Caco-2 (cell line): ENCODE measurements at regions not wholly inside any gene's neighbourhood (a gene's known extent, or its start where the extent isn't known, plus 50 kb on each side); places are given as distances from the start of the nearest gene placed in this dataset.

ENCODE experiments used
- BruUV-seq: library from RNA; stranded (reverse); fragments of 400-500 nt; replicated peaks from 2 replicates; lab custom pipeline; 2021; lab: Mats Ljungman, UMichigan
- CTCF ChIA-PET: fragments of 300-600 bp; sonication (Branson Sonifier 250); formaldehyde crosslinking; loops from one replicate; lab custom pipeline; 2022; ENCODE audit warnings: antibody characterized with exemption; lab: Charles Lee
- POLR2A ChIA-PET: fragments of 300-600 bp; sonication (Branson Sonifier 250); formaldehyde crosslinking; loops from one replicate; lab custom pipeline; 2022; ENCODE audit warnings: antibody characterized with exemption; lab: Charles Lee
- DNase-seq, 2 experiments: peaks; one replicate each; pipeline versions ENCODE4 v3.0.0 to v3.0.0-alpha.2; 2020 to 2022
- H3K27me3 ChIP-seq: replicated peaks from 2 replicates; pipeline ENCODE4 v1.6.0; 2011; ENCODE audit warnings: low read length; ENCODE audit not compliant: control insufficient read depth, insufficient read depth
- H3K36me3 ChIP-seq: 2 replicates; pipeline ENCODE4 v1.5.1; 2011; ENCODE audit warnings: low read length; ENCODE audit not compliant: control insufficient read depth, insufficient read depth
- H3K4me1 ChIP-seq: fragments of 250-450 bp; sonication (Bioruptor Pico); 2 replicates; pipeline ENCODE4 v1.5.1; 2020; ENCODE audit warnings: mild to moderate bottlenecking
- H3K4me3 ChIP-seq: 2 replicates; pipeline ENCODE4 v1.5.1; 2011; ENCODE audit warnings: low read depth, mild to moderate bottlenecking, control low read depth, low read length
- H3K9me3 ChIP-seq: fragments of 250-450 bp; sonication (Bioruptor Pico); 2 replicates; pipeline ENCODE4 v1.5.1; 2020; ENCODE audit warnings: mild to moderate bottlenecking, moderate library complexity
- H3K27ac Mint-ChIP-seq: one replicate; pipeline ENCODE4 v1.8.0; 2022; ENCODE audit warnings: mixed read lengths; ENCODE audit not compliant: unreplicated experiment
- H3K27me3 Mint-ChIP-seq: one replicate; pipeline ENCODE4 v1.8.0; 2022; ENCODE audit warnings: mixed read lengths; ENCODE audit not compliant: insufficient read depth, unreplicated experiment
- H3K36me3 Mint-ChIP-seq: one replicate; pipeline ENCODE4 v1.8.0; 2022; ENCODE audit warnings: mild to moderate bottlenecking, mixed read lengths; ENCODE audit not compliant: insufficient read depth, unreplicated experiment
- H3K4me1 Mint-ChIP-seq: one replicate; pipeline ENCODE4 v1.8.0; 2022; ENCODE audit warnings: low read depth, mixed read lengths; ENCODE audit not compliant: unreplicated experiment
- H3K4me3 Mint-ChIP-seq: one replicate; pipeline ENCODE4 v1.8.0; 2022; ENCODE audit warnings: mild to moderate bottlenecking, moderate library complexity, mixed read lengths; ENCODE audit not compliant: unreplicated experiment
- H3K9me3 Mint-ChIP-seq: one replicate; pipeline ENCODE4 v1.8.0; 2022; ENCODE audit warnings: mixed read lengths; ENCODE audit not compliant: unreplicated experiment
- intact Hi-C: fragments of 100-400 bp; cut with micrococcal nuclease; formaldehyde crosslinking; loops from one replicate; pipeline ENCODE4 v1.10.0; 2022; ENCODE audit not compliant: unreplicated experiment
- TF ChIP-seq, protein P1 (sequence below), 2 experiments: fragments of 200-600 bp in 1 of 2; IDR thresholded peaks; 1 replicate in 1 of 2; 2 replicates in 1 of 2; pipeline versions ENCODE4 v1.5.1 to v1.8.0; 2011 to 2022; ENCODE audit warnings: antibody characterized with exemption in 1 of 2, control low read depth in 1 of 2, inconsistent platforms in 1 of 2, low read depth in 1 of 2, low read length in 1 of 2, mild to moderate bottlenecking in 1 of 2, moderate library complexity in 1 of 2; ENCODE audit not compliant: insufficient read depth in 1 of 2, severe bottlenecking in 1 of 2, unreplicated experiment in 1 of 2

- no peaks in the 10 kb centered on the region for H3K27me3 ChIP-seq
- H3K36me3 Mint-ChIP-seq, result no peaks in the 10 kb centered on the region
- no peaks in the 10 kb centered on the region for H3K27me3 Mint-ChIP-seq
- no peak overlapping the region for H3K27ac Mint-ChIP-seq
- intact Hi-C loops, result no loop called here
- H3K9me3 ChIP-seq, result no peaks in the 10 kb centered on the region
- H3K4me3 Mint-ChIP-seq, result no peak overlapping the region
- POLR2A ChIA-PET, result no interaction called here
- CTCF ChIA-PET, result no interaction called here
- H3K36me3 ChIP-seq, result no peaks in the 10 kb centered on the region
- H3K4me1 Mint-ChIP-seq, result no peaks in the 10 kb centered on the region
- no peaks in the 10 kb centered on the region for H3K4me1 ChIP-seq
- no peak for DNase-seq
- no TSS peak for BruUV-seq
- H3K4me3 ChIP-seq, result no peak overlapping the region
- H3K9me3 Mint-ChIP-seq, result no peaks in the 10 kb centered on the region
- TF ChIP-seq, protein P1, sequence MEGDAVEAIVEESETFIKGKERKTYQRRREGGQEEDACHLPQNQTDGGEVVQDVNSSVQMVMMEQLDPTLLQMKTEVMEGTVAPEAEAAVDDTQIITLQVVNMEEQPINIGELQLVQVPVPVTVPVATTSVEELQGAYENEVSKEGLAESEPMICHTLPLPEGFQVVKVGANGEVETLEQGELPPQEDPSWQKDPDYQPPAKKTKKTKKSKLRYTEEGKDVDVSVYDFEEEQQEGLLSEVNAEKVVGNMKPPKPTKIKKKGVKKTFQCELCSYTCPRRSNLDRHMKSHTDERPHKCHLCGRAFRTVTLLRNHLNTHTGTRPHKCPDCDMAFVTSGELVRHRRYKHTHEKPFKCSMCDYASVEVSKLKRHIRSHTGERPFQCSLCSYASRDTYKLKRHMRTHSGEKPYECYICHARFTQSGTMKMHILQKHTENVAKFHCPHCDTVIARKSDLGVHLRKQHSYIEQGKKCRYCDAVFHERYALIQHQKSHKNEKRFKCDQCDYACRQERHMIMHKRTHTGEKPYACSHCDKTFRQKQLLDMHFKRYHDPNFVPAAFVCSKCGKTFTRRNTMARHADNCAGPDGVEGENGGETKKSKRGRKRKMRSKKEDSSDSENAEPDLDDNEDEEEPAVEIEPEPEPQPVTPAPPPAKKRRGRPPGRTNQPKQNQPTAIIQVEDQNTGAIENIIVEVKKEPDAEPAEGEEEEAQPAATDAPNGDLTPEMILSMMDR (IDR thresholded peaks at IDR 0.05; ENCODE audit: insufficient read depth in 1 of 2, low read depth in 1 of 2, low read length in 1 of 2, severe bottlenecking in 1 of 2, unreplicated experiment in 1 of 2), result no peak
Measured at GRCh38 chr10:83585686-83586085, 553.6 kb upstream of the GHITM start.

DNA sequence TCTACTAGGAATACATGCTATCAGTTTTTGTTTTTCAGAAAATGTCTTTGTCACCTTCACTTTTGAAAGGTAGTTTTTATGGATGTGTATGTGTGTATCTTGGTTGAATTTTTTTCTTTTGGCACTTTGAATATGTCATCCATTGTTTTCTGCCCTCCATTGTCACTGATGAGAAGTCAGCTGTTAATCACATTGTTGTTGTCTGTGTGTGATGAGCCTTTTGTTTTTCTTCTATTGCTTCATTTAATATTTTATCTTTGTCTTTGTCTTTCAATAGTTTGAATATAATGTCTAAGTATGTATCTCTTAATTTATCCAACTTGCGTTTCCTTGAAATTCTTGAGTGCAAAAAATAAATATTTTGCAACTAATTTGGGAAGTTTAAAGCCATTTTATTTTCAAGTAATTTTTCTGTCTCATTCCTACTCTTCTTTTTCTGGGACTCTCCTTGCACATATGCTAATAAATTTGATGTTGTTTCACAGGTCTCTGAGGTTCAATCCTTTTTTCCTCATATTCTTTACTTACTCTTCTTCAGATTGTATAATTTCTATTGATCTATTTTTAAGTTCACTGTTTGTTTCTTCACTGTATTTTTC is 546.9 kb upstream of the GHITM start:
- no peaks in the 10 kb centered on the region for H3K27me3 Mint-ChIP-seq
- H3K9me3 ChIP-seq, result no peaks in the 10 kb centered on the region; the same call in 1 of the 2 replicates
- no peak for DNase-seq
- H3K4me1 ChIP-seq, result no peaks in the 10 kb centered on the region
- H3K9me3 Mint-ChIP-seq, result peaks cover 20% of the 10 kb centered on the region
- intact Hi-C loops, result no loop called here
- no peaks in the 10 kb centered on the region for H3K36me3 Mint-ChIP-seq
- TF ChIP-seq, protein P1 (IDR thresholded peaks at IDR 0.05; ENCODE audit: insufficient read depth in 1 of 2, low read depth in 1 of 2, low read length in 1 of 2, severe bottlenecking in 1 of 2, unreplicated experiment in 1 of 2), result no peak
- H3K27me3 ChIP-seq, result no peaks in the 10 kb centered on the region
- H3K27ac Mint-ChIP-seq, result no peak overlapping the region
- no peaks in the 10 kb centered on the region for H3K36me3 ChIP-seq
- CTCF ChIA-PET, result no interaction called here
- no TSS peak for BruUV-seq
- H3K4me1 Mint-ChIP-seq, result no peaks in the 10 kb centered on the region
- H3K4me3 Mint-ChIP-seq, result no peak overlapping the region
- H3K4me3 ChIP-seq, result no peak overlapping the region
- POLR2A ChIA-PET, result no interaction called here

GRCh38 chr10:83603708-83604107 is 535.6 kb upstream of the GHITM start:
- no peak for DNase-seq
- Mint-ChIP-seq H3K27me3 (peaks cover 3% of the 10 kb centered on the region), H3K9me3 (no peaks in the 10 kb centered on the region), H3K27ac (no peak overlapping the region), H3K4me1 (no peaks in the 10 kb centered on the region), H3K36me3 (no peaks in the 10 kb centered on the region), H3K4me3 (no peak overlapping the region)
- no peaks in the 10 kb centered on the region for H3K27me3 ChIP-seq
- no TSS peak for BruUV-seq
- intact Hi-C loops, result no loop called here
- POLR2A ChIA-PET, result no interaction called here
- H3K36me3 ChIP-seq, result no peaks in the 10 kb centered on the region
- CTCF ChIA-PET, result no interaction called here
- no peaks in the 10 kb centered on the region for H3K9me3 ChIP-seq
- H3K4me1 ChIP-seq, result no peaks in the 10 kb centered on the region
- H3K4me3 ChIP-seq, result no peak overlapping the region
- TF ChIP-seq, protein P1 (IDR thresholded peaks at IDR 0.05; ENCODE audit: insufficient read depth in 1 of 2, low read depth in 1 of 2, low read length in 1 of 2, severe bottlenecking in 1 of 2, unreplicated experiment in 1 of 2), result no peak
